GM19023 (cell line): ENCODE measurements at regions not wholly inside any gene's neighbourhood (a gene's known extent, or its start where the extent isn't known, plus 50 kb on each side); places are given as distances from the start of the nearest gene placed in this dataset.

Source experiments
- ATAC-seq: cut with Tn5 transposase; IDR thresholded peaks from one replicate; pipeline ENCODE4 v1.9.1; 2021; ENCODE audit warnings: mild to moderate bottlenecking, moderate library complexity; ENCODE audit not compliant: unreplicated experiment

DNA sequence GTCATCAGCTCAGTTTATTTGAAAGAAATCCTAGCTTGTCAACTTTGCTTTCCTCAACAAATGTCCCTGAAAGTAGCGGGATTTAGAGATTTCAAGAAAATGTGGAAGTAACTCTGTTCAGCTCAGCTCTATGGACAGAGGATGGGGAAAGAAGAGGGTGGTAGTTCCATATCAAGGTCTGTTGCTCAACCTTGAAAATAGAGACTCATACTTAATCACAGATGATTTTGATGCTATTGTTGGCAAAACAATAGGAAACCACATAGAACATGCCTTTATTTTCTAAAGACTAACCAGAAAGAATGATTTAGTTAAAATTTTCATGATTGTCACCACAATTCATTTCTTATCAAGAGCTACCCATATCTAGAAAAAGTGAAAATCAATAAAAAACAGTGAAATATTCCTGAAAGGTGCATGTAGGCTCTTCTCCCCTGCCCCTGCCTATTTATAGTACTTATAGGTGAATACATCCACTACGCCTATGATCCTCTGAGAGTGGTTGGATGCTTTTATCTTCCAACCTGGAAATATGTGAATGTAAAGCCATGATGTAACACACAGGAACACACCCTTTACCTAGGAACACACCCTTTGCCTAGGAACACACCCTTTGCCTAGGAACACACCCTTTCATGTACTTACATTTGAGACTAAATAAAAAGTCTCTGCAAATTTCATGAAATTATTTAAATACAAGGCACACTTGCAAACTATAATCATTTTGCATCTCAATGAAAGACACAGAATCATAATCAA is 65.8 kb downstream of the ETAA1 start:
- ATAC-seq = no peak

DNA sequence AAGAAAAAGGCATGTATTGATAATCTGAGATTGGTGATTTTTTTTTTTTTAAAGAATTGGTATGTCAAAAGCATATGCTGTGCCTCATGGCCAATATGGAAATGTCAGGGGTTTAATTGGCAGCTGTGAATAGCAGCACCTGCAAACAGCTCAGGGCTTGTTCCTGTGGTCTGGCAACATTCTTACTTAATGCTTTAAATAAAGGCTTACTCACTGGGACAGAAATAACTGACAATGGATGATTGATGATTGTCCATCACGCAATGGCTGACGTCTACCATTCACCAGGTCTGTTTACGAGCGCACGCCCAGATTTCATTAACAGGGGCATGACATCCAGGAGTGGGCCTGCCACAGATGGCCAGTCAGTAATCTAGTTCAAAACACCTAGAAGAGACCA is 66.7 kb downstream of the ETAA1 start:
- ATAC-seq = no peak

DNA sequence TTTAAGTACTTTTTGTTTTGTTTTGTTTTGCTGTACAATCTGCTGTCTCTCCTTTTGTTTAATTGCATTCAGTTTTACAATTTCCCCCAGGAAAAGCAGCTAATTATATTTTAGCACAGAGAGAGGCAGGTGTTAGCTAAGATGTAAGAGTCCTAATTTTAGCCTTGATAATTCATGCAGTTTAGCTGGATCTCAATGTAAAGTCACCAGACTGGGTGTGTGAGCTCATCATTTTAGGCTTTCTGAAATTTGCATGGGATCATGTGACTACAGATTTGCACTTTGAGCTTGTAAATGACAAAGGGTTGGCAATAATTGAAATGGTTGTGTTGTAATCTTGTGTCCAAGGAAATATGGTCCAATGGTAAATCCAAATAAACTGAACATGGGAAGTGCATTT is 68.5 kb downstream of the ETAA1 start:
- ATAC-seq = no peak

DNA sequence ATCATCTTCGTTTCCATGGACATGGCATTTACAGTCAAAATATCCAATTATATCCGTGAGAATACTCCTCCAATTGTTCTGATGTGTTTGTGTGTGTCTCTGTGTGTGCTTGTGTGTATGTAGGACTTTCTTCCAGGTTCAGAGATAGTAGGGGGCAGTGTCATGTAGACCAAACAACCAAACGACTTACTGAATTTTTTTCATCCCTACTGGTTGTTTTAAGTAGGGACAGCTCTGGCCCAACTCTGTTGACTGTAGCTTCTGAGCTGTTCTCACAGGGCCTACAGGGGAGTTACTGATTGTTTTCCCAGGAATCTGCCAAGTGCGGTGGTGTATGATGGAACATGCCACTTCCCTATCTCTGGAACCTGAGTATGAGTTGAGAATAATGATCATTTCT is 69.6 kb downstream of the ETAA1 start:
- no peak for ATAC-seq

DNA sequence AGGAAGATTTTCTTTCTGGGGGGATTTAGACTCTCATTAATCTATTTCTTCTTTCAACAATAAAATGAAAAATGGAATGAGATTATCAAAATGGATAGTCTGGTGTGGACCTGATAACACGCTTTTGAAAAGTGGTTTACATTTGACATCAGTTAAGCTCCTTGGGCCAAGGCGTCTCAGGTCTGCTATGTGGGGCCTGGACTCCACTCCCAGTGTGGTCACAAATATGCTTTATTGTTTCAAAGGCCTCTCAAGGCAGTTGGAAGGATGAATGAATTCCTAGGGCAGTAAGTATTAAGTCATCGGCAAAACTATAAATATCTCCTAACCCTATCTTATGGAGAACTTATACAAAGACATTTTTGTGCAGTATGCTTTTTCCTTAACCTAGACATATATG is 74.5 kb downstream of the ETAA1 start:
- ATAC-seq = no peak

DNA sequence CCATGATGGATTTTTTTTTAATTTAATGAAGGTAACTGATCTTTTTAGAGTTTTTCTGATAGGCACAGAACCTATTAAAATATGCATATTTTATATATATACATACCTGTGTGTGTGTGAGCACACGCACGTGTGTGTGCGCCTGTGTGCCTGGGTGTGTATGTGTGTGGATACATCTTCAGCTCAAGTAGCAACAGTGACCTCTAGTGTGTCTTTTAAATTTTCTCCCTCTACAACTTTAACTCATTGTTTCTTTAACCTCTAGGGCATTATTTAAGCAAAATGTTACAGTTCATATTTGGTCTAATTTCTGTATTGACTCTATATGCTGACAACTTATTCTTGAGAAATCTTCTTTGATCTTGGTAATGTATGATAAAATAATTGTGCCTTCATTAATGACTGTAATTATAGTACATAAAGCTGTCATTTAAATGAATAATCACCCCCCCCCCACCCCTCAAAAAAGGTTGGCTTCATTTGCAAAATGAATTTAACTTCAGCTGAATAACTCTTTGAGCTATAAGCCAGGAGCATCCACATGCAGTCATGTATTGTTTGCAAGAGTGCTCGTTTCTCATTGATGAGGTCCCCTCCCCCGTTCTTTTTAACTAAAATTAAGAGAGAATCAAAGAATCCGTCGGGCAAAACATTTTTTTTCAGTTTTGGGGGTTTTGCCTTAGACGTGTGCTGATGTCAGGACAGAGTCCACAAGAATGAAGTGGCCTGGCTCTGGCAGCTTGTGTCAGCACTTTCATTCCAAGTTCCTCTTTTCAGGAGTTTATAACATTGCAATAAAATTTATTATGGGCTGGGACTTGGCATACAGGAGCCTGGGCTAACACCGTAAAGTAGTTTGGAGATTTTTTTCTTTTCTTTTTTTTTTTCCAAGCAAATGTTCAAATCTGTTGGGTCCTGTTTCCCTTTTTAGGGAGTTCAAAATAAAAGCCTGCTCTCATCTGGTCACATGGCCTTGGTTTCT is 80.0 kb downstream of the ETAA1 start:
- ATAC-seq = no peak

DNA sequence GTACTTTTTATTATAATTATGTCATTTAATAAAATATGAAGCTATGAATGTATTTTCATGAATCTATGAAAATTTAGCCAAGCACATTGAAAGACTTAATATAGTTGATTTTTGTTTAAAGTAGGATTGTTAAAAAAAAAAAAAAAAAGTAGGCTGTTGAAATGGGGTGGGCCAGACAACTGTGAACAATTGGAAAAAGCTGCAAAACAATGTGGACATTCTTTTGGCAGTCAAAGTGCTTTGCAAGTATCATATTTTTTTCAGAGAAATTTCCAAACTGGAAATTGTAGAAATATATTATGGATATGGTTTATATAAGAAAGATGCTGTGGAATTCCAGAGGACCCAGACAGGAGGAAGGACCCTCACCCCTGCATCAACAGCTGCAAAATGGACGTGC is 82.1 kb downstream of the ETAA1 start:
- ATAC-seq = no peak

DNA sequence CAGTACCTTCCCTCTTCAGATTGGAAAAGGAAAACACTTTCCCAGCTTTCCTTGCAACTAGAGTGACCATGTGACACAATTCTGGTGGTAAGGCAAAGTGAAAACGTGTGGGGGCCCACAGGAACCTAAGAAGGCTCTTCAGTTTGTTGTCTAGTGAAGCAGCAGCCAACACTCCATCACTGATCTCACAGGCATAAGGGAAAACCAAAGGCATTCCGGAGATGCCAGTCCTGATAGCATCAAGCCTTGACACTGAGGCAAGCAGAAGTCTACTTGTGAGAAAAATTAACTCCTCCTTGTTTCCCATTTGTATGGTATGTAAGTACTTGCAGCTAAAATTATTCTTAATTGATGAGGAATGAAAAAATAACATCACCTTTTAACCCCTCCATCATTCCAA is 88.3 kb downstream of the ETAA1 start:
- ATAC-seq = no peak

DNA sequence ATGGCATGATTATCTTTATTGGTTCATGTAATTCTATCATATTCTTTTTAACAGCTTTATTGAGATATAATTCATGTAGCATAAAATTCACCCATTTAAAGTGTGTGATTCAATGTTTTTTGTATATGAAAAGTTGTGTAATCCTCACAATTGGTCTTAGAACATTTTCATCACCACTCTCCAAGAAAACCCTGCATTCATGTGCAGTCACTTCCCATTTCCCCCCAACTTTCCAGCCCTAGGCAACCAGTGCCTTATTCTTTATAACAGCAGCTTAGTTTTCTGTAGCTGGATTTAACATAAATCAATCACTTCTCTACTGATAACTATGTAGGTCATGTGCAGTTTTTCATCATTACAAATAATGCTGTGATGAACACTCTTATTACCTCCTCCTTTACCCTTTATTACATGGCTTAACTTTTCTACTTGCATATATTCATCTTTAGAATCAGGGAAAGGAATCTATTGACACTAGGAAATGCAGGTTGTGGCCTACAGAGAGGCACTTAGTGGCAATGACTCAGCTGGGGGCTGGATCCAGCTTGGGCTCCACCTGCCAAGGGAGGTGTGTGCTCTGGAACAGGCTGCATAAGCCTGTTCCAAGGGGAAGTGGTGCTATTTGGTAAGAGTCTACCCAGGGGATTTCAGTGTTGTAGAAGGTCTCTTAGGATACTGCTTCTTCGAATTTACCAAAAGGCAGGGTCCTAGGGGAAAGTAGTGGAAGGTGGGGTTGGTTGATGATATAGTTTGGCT is 89.1 kb downstream of the ETAA1 start:
- ATAC-seq = no peak

DNA sequence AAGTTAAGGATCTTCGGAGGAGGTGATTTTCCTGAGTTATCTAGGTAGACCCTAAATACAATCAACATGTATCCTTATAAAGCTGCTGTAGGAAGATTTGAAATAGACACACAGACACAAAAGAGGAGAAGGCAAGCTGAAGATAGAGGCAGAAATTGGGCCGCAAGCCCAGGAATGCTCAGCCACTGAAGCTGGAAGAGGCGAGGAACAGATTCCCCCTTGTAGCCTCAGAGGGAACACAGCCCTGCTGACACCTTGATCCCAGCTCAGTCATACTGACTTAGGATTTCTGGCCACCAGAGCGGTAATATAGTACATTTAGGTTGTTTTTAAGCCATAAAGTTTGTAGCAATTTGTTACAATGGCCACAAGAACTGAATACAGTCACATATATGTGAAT is 90.9 kb downstream of the ETAA1 start:
- ATAC-seq = no peak

DNA sequence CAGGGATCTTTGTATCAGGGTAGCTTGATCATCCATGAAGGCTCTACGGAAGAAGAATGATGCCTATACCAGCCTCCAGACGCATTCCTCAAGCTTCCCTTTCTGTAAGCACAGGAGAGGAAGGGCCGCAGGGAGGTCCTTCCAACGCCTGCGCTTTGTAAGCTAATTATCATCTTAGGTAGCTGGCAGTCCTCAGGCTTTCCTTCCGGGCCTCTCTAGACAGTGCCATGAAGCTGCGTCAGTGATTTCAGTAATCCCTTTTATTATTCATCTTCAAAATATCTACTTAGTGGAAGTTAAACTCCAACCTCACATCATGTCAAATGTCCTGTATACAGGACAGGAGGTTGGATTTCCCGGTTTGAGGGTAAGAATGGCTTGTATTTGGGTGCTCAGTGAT is 92.3 kb downstream of the ETAA1 start:
- no peak for ATAC-seq

DNA sequence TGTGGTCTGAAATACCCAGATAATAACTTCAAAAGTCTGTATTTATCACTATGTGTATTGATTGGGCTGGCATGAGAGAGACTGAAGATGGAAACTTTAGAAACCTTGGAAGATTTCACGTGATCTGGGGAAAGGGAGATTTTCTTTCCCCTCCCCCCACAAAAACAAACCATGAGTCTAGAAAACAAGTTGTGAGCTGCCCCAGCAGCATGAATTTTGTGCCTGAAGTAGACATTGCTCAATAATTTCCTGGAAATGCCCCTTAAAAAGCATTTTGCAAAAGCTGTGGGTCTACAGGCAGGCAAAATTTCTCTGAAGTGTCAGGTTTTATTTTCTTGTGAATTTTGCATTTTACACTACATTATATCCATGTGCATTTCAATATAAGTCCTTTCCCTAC is 101.8 kb downstream of the ETAA1 start:
- ATAC-seq = no peak

DNA sequence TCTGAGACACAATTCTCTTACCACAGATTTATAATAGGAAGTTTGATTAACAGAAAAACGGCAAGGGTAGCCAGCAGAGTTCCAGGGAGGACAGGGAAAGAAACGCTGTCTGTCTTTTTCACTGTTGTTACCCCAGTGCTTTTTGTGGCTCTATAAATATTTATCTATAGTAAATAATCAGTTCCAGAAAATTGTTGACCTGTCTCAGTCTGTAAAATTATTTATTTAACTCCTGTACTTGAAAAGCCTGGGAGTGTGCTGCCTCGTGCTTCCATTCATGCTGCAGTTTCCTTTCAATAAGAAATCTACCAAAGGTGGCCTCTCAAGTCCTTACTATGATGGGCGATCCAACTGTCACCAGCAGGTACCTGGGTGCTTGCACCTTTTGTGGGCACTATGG is 102.9 kb downstream of the ETAA1 start:
- ATAC-seq = no peak

DNA sequence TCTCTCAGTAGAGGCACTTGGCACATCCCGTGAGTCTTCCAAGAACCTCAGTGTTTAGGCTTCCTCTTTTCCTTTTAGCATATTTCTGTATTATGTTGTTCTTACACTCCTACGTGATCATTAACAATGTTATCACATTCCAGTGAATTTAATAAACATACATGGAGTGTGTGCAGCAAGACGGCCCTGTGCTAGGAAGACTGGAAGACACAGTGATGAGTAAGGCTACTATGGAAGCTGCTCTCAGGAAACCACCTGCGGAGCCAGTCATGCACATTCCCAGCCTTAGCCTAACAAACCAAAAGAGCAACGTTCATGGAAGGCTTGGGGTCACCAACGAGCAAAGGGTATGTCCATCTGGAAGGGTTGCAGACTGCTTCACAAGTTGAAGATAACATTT is 103.4 kb downstream of the ETAA1 start:
- ATAC-seq = no peak

DNA sequence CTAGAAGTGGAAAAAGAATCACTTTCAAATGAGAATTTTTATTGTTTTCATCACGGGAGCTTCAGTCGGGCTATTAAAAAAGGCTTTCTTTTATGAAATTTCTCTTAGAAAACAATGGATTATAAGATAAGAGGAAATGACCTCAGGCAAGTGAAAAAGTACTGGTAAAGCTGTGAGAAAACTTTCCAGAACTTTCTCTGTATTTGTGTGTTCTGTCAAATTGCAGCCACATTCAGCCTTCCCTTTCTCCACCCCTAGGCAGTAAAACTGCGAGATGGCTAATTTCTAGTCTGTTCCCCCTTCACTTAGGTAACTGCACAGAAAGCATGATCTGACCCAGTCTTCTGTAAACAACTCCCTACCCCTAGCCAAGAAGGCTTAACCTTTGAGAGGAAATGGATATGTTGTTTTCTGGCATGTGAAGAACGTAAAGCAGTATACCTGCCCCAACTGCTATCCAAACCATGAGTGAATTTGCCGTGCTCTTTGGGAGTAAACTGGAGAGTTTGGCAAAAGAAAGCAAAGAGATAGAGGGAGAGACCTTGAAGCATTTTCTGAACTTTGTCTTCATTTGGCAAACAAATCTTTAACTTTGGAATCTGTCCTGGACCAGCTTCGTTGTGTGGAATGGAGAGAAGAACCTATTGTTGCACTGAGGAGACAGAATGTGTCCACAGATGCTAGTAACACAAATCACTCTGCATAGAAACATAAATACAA is 105.4 kb downstream of the ETAA1 start:
- no peak for ATAC-seq

DNA sequence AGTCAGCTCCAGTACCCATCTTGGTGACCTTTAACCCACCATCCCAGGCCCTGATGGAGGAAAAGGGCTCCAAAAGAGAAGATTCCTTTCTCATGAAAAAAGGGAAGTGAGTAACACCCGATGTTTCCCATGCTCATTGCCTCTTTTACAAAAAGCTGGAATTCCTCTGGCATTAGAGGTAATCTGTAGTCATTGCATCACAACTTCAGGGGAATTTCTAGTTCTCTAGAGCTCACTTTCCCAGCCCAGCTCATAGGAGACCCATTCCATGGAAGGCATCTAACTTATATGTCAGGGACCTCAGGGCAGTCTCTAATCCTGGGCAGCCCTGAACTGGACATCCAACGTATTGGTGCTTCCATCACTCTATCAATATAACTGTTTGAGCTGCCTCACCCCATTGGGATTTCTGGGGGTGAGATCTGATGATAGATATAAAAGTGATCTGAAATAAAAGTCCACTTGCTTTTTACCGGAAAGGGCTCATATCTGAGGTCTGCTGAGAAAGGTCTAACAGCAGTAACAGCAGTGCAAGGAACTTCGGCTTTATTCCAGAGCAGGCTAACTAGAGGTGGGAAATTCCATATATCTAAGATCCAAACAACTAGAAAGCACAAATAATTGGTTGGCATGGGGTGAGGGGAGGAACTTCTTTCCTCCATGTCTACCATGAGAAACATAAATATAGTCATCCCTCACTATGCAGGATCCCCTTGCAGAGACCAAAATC is 106.1 kb downstream of the ETAA1 start:
- ATAC-seq = no peak

DNA sequence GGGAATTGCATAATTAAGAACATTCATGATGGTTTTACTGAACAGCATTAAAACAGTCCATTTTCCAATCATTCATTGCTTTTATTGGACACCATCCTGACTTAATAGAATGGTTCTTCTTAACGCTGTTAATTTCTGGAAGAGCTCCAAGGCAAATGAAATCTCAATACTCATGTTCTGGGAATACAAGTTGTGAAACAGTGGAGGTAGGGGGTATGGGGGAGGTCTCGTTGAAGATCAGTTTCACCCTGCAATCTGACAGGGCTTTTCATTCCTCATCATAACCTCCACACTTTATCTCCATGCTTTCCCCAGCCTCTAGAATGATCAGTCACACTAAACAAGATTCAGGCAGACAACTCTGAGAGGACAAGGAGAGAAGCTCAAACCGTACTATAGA is 113.6 kb downstream of the ETAA1 start:
- ATAC-seq = no peak

DNA sequence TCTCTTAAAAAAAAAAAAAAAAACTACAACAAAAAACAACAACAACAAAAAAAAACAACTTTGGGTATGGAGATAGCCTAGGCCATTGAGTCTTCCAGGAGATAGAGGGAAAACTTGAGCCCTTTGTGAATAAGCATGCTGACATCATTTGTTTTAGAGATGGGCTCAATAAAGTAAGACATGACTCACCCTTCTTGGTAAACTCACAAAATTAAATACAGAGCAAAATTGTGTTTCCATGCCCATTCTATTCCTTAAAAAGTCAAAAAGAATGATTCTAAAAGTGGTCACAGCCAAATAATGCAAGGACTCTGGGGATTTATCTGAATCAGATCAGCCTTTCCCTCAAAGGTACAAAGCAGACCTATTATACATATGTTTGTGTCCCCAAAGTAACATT is 117.4 kb downstream of the ETAA1 start:
- no peak for ATAC-seq

DNA sequence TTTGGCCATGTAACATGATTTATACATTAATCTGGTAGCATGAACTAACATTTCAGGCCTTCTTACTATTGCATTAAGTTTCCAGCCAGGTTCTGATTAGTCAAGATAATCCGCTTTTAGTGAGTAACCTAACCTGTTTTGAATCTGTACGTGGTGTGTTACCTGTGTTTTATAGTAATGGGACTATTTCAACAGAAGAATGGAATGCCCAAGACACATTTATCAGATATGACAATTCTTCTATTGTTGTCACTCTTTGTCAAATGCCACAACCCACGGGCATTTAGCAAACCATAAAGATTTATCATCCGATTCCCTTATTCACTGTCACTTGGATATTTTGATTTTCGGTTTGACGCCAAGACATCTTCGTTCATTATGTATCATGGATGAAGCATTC is 117.9 kb downstream of the ETAA1 start:
- no peak for ATAC-seq

DNA sequence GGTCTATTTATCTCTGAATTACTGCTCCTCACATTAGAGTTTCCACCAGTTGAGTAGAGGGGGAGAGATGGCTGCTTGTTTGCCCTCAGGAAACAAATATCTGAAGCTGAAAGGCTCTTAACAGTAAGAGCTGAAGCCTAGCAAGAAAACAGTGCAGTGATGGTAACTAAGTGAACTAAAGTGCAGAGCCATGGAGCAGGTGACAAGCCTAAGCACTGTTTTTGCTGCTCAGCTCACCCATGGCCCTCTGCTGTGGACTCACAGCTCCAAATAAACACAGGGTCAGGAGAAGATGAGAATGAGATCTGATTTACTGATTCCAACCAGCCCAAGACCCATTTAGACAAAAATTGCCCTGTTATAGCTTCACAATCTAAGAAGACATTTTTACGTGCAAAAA is 118.4 kb downstream of the ETAA1 start:
- no peak for ATAC-seq
